OCI-LY3 (cell line): ENCODE measurements at regions not wholly inside any gene's neighbourhood (a gene's known extent, or its start where the extent isn't known, plus 50 kb on each side); places are given as distances from the start of the nearest gene placed in this dataset.
"Not testable (repeated sequence)": the region's sequence is repeated elsewhere in the genome, so short reads cannot be mapped to it uniquely, and the experiment has no call there.

Source experiments
- H2AFZ ChIP-seq: fragments of 200-600, 300-600 bp; shearing (Covaris generic); 2 replicates; pipeline ENCODE4 v1.6.0; 2014; ENCODE audit warnings: antibody characterized with exemption, low read depth, low read length
- H3K27ac ChIP-seq: fragments of 200-600, 300-600 bp; sonication (generic); 2 replicates; pipeline ENCODE4 v1.5.1; 2014; ENCODE audit warnings: mild to moderate bottlenecking, low read length, moderate library complexity, mixed read lengths
- H3K27me3 ChIP-seq: fragments of 200-600, 300-600 bp; sonication (generic); 2 replicates; pipeline ENCODE4 v1.6.1; 2014; ENCODE audit warnings: low read depth, low read length, mixed read lengths
- H3K36me3 ChIP-seq: fragments of 200-600, 300-600 bp; sonication (generic); replicated peaks from 2 replicates; pipeline ENCODE3; 2014; ENCODE audit warnings: low read depth, low read length, mixed read lengths
- H3K4me1 ChIP-seq: fragments of 300-600, 200-600 bp; sonication (generic); 2 replicates; pipeline ENCODE4 v1.6.1; 2014; ENCODE audit warnings: low read length, mixed read lengths
- H3K4me2 ChIP-seq: fragments of 200-600, 300-600 bp; sonication (generic); 2 replicates; pipeline ENCODE4 v1.6.1; 2014; ENCODE audit warnings: low read length, mixed read lengths
- H3K4me3 ChIP-seq: fragments of 300-600, 200-600 bp; sonication (generic); 2 replicates; pipeline ENCODE4 v1.5.1; 2014; ENCODE audit warnings: antibody characterized with exemption, mild to moderate bottlenecking, low read length, moderate library complexity
- H3K79me2 ChIP-seq: fragments of 300-600, 200-600 bp; shearing (Covaris generic); 2 replicates; pipeline ENCODE4 v1.6.1; 2014; ENCODE audit warnings: mild to moderate bottlenecking, low read length, mixed read lengths
- H3K9ac ChIP-seq: fragments of 300-600, 200-600 bp; shearing (Covaris generic); 2 replicates; pipeline ENCODE4 v1.6.0; 2014; ENCODE audit warnings: mild to moderate bottlenecking, low read length, moderate library complexity
- H3K9me3 ChIP-seq: fragments of 200-600, 300-600 bp; shearing (Covaris generic); 2 replicates; pipeline ENCODE4 v1.6.1; 2014; ENCODE audit warnings: low read length, mixed read lengths; ENCODE audit not compliant: insufficient read depth
- H4K20me1 ChIP-seq: fragments of 200-600, 300-600 bp; sonication (generic); 2 replicates; pipeline ENCODE4 v1.6.1; 2016; ENCODE audit warnings: low read length, mixed read lengths; ENCODE audit not compliant: insufficient read depth
- EZH2phosphoT487 ChIP-seq: fragments of 200-600 bp; shearing (Covaris generic); IDR thresholded peaks from 2 replicates; pipeline ENCODE4 v1.6.1; 2018; ENCODE audit warnings: antibody characterized with exemption, mixed run types, low read depth
- TF ChIP-seq, protein P1 (sequence below): fragments of 200-600, 300-600 bp; sonication (generic); IDR thresholded peaks from 2 replicates; pipeline ENCODE4 v1.5.1; 2014; ENCODE audit warnings: antibody characterized with exemption, low read length, low read depth

DNA sequence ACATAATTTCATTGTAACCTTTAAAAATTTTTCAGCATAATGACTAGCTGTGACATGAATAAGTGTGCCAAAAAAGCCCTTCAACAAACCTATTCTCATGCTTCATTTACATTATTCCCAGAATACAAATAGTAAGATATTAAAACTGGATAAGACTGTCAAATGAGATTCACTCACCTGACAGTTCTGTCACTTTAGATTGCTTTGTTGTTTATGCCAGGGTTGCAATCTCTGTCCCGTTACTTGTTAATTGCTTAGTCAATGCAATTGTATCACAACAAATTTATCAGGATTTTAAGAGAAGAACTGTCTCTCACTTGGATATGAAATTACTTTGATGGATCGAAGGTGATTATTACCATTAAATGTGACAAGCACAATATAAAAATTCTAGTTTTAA, 616.0 kb upstream of the IGFBP7 start:
- no peaks in the 10 kb centered on the region for H3K36me3 ChIP-seq
- no peaks in the 10 kb centered on the region for H3K9me3 ChIP-seq
- H3K4me2 ChIP-seq: no peak overlapping the region
- H3K9ac ChIP-seq: no peak overlapping the region
- no peak overlapping the region for H3K4me3 ChIP-seq
- no peaks in the 10 kb centered on the region for H3K4me1 ChIP-seq
- no peak overlapping the region for H2AFZ ChIP-seq
- no peaks in the 10 kb centered on the region for H3K27me3 ChIP-seq
- H3K27ac ChIP-seq: no peak overlapping the region
- no peaks in the 10 kb centered on the region for H4K20me1 ChIP-seq
- TF ChIP-seq EZH2phosphoT487: no peak
- TF ChIP-seq, protein P1, sequence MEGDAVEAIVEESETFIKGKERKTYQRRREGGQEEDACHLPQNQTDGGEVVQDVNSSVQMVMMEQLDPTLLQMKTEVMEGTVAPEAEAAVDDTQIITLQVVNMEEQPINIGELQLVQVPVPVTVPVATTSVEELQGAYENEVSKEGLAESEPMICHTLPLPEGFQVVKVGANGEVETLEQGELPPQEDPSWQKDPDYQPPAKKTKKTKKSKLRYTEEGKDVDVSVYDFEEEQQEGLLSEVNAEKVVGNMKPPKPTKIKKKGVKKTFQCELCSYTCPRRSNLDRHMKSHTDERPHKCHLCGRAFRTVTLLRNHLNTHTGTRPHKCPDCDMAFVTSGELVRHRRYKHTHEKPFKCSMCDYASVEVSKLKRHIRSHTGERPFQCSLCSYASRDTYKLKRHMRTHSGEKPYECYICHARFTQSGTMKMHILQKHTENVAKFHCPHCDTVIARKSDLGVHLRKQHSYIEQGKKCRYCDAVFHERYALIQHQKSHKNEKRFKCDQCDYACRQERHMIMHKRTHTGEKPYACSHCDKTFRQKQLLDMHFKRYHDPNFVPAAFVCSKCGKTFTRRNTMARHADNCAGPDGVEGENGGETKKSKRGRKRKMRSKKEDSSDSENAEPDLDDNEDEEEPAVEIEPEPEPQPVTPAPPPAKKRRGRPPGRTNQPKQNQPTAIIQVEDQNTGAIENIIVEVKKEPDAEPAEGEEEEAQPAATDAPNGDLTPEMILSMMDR: no peak
- no peaks in the 10 kb centered on the region for H3K79me2 ChIP-seq

DNA sequence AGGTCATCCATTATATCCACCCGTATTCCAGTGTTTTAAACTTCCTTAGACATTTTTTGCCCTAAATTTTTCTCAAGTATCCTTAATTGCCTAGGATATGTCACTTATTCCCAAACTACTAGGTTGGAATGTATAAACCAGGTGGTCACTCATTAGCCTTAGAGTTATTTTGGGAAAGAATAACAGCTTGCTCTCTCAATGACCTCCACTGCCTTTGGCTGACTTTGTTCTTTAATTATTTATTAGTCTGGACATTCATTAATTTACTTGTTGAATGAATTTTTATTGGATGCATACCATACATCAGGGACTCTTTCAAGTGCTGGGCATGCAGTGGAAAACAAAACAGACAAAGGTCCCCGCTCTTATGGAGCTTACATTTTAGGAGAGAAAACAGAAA, 609.3 kb upstream of the IGFBP7 start:
- Histone ChIP-seq H3K36me3 (no peaks in the 10 kb centered on the region), H3K79me2 (no peaks in the 10 kb centered on the region)
- TF ChIP-seq, protein P1: no peak
- TF ChIP-seq EZH2phosphoT487: no peak

DNA sequence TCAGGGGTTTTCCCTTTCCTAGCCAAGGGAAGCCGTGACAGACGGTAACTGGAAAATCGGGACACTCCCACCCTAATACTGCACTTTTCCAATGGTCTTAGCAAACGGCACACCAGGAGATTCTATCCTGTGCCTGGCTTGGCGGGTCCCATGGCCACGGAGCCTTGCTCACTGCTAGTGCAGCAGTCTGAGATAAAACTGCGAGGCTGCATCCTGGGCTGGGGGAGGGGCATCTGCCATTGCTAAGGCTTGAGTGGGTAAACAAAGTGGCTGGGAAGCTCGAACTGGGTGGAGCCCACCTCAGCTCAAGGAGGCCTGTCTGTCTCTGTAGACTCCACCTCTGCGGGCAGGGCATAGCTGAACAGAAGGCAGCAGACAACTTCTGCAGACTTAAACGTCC, 604.1 kb upstream of the IGFBP7 start:
- not testable (repeated sequence) for H2AFZ ChIP-seq, H3K4me3 ChIP-seq, H3K27ac ChIP-seq, H3K36me3 ChIP-seq, H3K27me3 ChIP-seq, H3K9me3 ChIP-seq, H3K9ac ChIP-seq, H3K79me2 ChIP-seq, H3K4me2 ChIP-seq, H3K4me1 ChIP-seq, H4K20me1 ChIP-seq

More for the DNA sequence above, 609.3 kb upstream of the IGFBP7 start:
- Histone ChIP-seq H3K4me1 (no peaks in the 10 kb centered on the region), H3K27me3 (no peaks in the 10 kb centered on the region), H2AFZ (no peak overlapping the region), H3K27ac (no peak overlapping the region), H4K20me1 (no peaks in the 10 kb centered on the region), H3K9me3 (no peaks in the 10 kb centered on the region), H3K9ac (no peak overlapping the region), H3K4me3 (no peak overlapping the region), H3K4me2 (no peak overlapping the region)

DNA sequence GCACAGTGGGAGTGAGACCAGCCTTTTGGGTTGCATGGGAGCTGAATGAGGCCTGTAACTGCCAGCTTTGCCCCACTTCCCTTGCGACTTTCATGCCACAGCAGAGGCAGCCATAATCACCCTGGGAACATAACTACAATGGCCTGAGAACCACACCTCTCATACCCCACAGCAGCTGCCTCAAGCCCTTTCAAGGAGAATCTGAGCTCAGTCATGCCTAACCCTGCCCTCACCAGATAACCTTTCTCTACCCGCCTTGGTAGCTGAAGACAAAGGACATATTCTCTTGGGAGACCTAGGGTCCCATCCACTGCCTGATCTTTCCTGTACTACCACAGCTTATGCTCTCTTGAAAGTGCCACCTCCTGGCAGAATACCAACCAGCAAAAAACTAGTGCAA, 599.9 kb upstream of the IGFBP7 start:
- no peak overlapping the region for H3K27ac ChIP-seq
- TF ChIP-seq, protein P1: no peak
- no peak for TF ChIP-seq EZH2phosphoT487
- H3K4me2 ChIP-seq: no peak overlapping the region
- H2AFZ ChIP-seq: no peak overlapping the region
- no peaks in the 10 kb centered on the region for H3K27me3 ChIP-seq
- H3K9me3 ChIP-seq: no peaks in the 10 kb centered on the region
- no peaks in the 10 kb centered on the region for H3K36me3 ChIP-seq
- no peak overlapping the region for H3K9ac ChIP-seq
- no peak overlapping the region for H3K4me3 ChIP-seq
- H4K20me1 ChIP-seq: no peaks in the 10 kb centered on the region
- no peaks in the 10 kb centered on the region for H3K79me2 ChIP-seq
- no peaks in the 10 kb centered on the region for H3K4me1 ChIP-seq

DNA sequence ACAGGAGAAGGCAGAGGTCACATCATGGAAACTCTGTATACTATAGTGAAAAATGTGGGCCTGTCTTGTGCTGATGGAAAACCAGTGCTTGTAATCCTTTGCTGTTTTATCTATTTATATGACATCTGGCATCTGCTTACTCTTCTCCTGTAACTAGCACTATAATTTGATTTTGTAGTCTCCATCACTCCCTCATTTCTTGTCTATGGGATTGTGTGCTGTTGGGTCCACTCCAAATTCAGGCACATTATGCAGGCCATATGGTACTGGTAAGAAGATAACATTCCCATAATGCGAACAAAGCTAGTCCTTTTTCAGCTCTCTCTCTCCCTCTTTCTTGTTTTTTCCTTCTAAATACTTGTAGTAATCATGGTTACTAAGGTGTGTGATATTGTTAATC, 581.2 kb upstream of the IGFBP7 start:
- no peaks in the 10 kb centered on the region for H3K9me3 ChIP-seq
- H3K36me3 ChIP-seq: no peaks in the 10 kb centered on the region
- H2AFZ ChIP-seq: no peak overlapping the region
- no peaks in the 10 kb centered on the region for H3K79me2 ChIP-seq
- H3K4me3 ChIP-seq: no peak overlapping the region
- H3K27ac ChIP-seq: no peak overlapping the region
- no peaks in the 10 kb centered on the region for H3K4me1 ChIP-seq
- H3K4me2 ChIP-seq: no peak overlapping the region
- no peak overlapping the region for H3K9ac ChIP-seq
- TF ChIP-seq EZH2phosphoT487: no peak
- TF ChIP-seq, protein P1: no peak
- no peaks in the 10 kb centered on the region for H3K27me3 ChIP-seq
- H4K20me1 ChIP-seq: no peaks in the 10 kb centered on the region
